Stomach (tissue), 4 donors: ENCODE measurements at regions not wholly inside any gene's neighbourhood (a gene's known extent, or its start where the extent isn't known, plus 50 kb on each side); places are given as distances from the start of the nearest gene placed in this dataset.

Experiments used
- EP300 ChIP-seq: sonication (generic); formaldehyde crosslinking; IDR thresholded peaks from one replicate; pipeline ENCODE4 v1.6.1; 2017; ENCODE audit warnings: antibody characterized with exemption
- POLR2A ChIP-seq, 4 donors: fragments of 450-650 bp; IDR thresholded peaks; one replicate each; pipeline ENCODE4 v1.6.1; 2016; ENCODE audit warnings: antibody characterized with exemption in 4 of 4, control low read depth in 2 of 4, mild to moderate bottlenecking in 1 of 4, moderate library complexity in 1 of 4
- POLR2AphosphoS5 ChIP-seq, 3 donors: sonication (generic); formaldehyde crosslinking; IDR thresholded peaks; one replicate each; pipeline ENCODE4 v1.6.1; 2016; ENCODE audit warnings: antibody characterized with exemption in 3 of 3
- TF ChIP-seq, protein P1 (sequence below), 7 experiments: fragments of 450-650 bp in 4 of 7; fragments of 200-600 bp in 3 of 7; sonication (generic) in 3 of 7; IDR thresholded peaks; one replicate each; pipeline ENCODE4 v1.5.1; 2016 to 2019; ENCODE audit warnings: antibody characterized with exemption in 7 of 7, control low read depth in 2 of 7, mild to moderate bottlenecking in 1 of 7

DNA sequence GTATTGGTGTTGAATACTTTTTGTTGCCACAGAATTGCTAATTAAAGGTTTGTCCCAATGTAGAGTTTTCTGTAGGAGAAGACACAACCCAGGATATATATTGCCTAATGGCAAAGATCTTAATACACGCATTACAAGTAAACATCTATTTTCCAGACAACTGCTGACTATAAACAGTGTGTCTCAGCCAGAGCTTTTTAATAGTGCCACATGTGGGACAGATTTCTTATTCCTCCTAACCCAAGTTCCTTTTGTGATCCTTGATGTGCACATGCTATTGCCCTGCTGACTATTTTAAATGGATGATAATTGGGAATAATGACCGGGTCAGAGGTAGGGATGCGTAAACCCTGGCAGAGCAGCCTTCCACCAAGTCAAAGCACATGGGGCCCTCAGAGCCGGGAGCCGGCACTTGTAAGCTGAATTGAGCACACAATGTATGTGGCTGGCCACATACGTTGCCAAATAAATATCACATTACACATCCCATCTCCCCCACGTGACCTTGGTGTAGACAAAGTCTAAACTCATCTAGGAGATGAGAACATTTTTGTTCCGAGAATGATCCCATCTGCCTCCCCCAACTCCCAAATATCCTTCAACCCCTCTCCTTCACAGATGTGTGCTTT is 209.8 kb upstream of the NFIA start:
- TF ChIP-seq POLR2AphosphoS5 (IDR thresholded peaks at IDR 0.05), result no peak
- no peak for TF ChIP-seq POLR2A (IDR thresholded peaks at IDR 0.05)
- TF ChIP-seq, protein P1, sequence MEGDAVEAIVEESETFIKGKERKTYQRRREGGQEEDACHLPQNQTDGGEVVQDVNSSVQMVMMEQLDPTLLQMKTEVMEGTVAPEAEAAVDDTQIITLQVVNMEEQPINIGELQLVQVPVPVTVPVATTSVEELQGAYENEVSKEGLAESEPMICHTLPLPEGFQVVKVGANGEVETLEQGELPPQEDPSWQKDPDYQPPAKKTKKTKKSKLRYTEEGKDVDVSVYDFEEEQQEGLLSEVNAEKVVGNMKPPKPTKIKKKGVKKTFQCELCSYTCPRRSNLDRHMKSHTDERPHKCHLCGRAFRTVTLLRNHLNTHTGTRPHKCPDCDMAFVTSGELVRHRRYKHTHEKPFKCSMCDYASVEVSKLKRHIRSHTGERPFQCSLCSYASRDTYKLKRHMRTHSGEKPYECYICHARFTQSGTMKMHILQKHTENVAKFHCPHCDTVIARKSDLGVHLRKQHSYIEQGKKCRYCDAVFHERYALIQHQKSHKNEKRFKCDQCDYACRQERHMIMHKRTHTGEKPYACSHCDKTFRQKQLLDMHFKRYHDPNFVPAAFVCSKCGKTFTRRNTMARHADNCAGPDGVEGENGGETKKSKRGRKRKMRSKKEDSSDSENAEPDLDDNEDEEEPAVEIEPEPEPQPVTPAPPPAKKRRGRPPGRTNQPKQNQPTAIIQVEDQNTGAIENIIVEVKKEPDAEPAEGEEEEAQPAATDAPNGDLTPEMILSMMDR (IDR thresholded peaks at IDR 0.05), result no peak
- TF ChIP-seq EP300, result no peak
